GM12878 (cell line): ENCODE measurements at regions not wholly inside any gene's neighbourhood (a gene's known extent, or its start where the extent isn't known, plus 50 kb on each side); places are given as distances from the start of the nearest gene placed in this dataset.

Experiments
- ATAC-seq: fragments of 200-7000 bp; cut with Tn5 transposase; 3 replicates; pipeline ENCODE4 v1.9.1; 2020; ENCODE audit warnings: mild to moderate bottlenecking, moderate library complexity
- BruUV-seq: library from RNA; stranded (reverse); fragments of 400-500 nt; replicated peaks from 2 replicates; lab custom pipeline; 2021; lab: Mats Ljungman, UMichigan
- CTCF ChIA-PET: fragments of 300-600 bp; sonication (Branson Sonifier 250); formaldehyde crosslinking; extraction: SDS; loops from one replicate; lab custom pipeline; 2021; ENCODE audit warnings: inconsistent platforms; lab: Yijun Ruan, JAX
- POLR2A ChIA-PET: fragments of 350-600 bp; formaldehyde crosslinking; extraction: SDS; loops from one replicate; lab custom pipeline; 2021; ENCODE audit warnings: inconsistent platforms; lab: Charles Lee
- RAD21 ChIA-PET: fragments of 300-600 bp; sonication (Branson Sonifier 250); formaldehyde crosslinking; loops from one replicate; lab custom pipeline; 2023; ENCODE audit warnings: antibody characterized with exemption; ENCODE audit not compliant: unreplicated experiment; lab: Charles Lee
- SMC1A ChIA-PET: fragments of 300-600 bp; sonication (Branson Sonifier 250); formaldehyde crosslinking; loops from one replicate; lab custom pipeline; 2023; ENCODE audit not compliant: unreplicated experiment, uncharacterized antibody; lab: Charles Lee
- DNase-seq: peaks from one replicate; pipeline ENCODE4 v3.0.0-alpha.2; 2011; ENCODE audit warnings: low read depth, low spot score
- FAIRE-seq: peaks from 3 replicates; lab custom pipeline; 2011; peaks lifted over from hg19 to GRCh38; lab: Jason Lieb, UNC
- H2AFZ ChIP-seq: 2 replicates; pipeline ENCODE4 v1.6.0; 2011; ENCODE audit warnings: low read depth, low read length, control low read depth; ENCODE audit not compliant: control insufficient read depth
- H3K27ac ChIP-seq: 2 replicates; pipeline ENCODE4 v1.5.1; 2011; ENCODE audit warnings: control low read depth; ENCODE audit not compliant: control insufficient read depth, insufficient read depth
- H3K27me3 ChIP-seq, 2 experiments: replicated peaks in 1 of 2; 2 replicates each; pipeline versions ENCODE4 v1.6.0 to v1.6.1; 2011; ENCODE audit warnings: low read length in 1 of 2; ENCODE audit not compliant: control insufficient read depth in 2 of 2, insufficient read depth in 2 of 2
- H3K36me3 ChIP-seq, 2 experiments: 2 replicates each; pipeline ENCODE4 v1.5.1; 2011; ENCODE audit warnings: low read length in 1 of 2; ENCODE audit not compliant: control insufficient read depth in 2 of 2, insufficient read depth in 2 of 2
- H3K4me1 ChIP-seq: 2 replicates; pipeline ENCODE4 v1.6.1; 2011; ENCODE audit warnings: mild to moderate bottlenecking, low read length, moderate library complexity, mixed read lengths; ENCODE audit not compliant: control insufficient read depth, insufficient read depth
- H3K4me2 ChIP-seq: 2 replicates; pipeline ENCODE4 v1.6.0; 2011; ENCODE audit warnings: control low read depth; ENCODE audit not compliant: control insufficient read depth, insufficient read depth
- H3K4me3 ChIP-seq: fragments of 200-600 bp; sonication (generic); 2 replicates; pipeline ENCODE4 v1.5.1; 2016
- H3K79me2 ChIP-seq: 2 replicates; pipeline ENCODE4 v1.6.0; 2011; ENCODE audit warnings: low read length; ENCODE audit not compliant: control insufficient read depth, insufficient read depth
- H3K9ac ChIP-seq: 2 replicates; pipeline ENCODE4 v1.8.0; 2011; ENCODE audit warnings: low read length, control low read depth, mixed read lengths; ENCODE audit not compliant: control insufficient read depth, insufficient read depth
- H3K9me3 ChIP-seq: replicated peaks from 3 replicates; pipeline ENCODE4 v1.5.1; 2011; ENCODE audit warnings: mild to moderate bottlenecking, low read length; ENCODE audit not compliant: control insufficient read depth, insufficient read depth
- H4K20me1 ChIP-seq: 2 replicates; pipeline ENCODE4 v1.6.0; 2011; ENCODE audit not compliant: control insufficient read depth, insufficient read depth
- CREM ChIP-seq: IDR thresholded peaks from 2 replicates; pipeline ENCODE4 v1.6.1; 2014; ENCODE audit warnings: antibody characterized with exemption, low read depth
- IKZF1 ChIP-seq: fragments of 450-650 bp; conservative IDR thresholded peaks from 2 replicates; pipeline ENCODE4 v1.6.1; 2017; ENCODE audit warnings: antibody characterized with exemption, mild to moderate bottlenecking
- WGBS: methylation state at CpG from one replicate; pipeline ENCODE4 v1.1.6; 2016; ENCODE audit warnings: low lambda C conversion rate; ENCODE audit not compliant: insufficient replicate concordance, insufficient coverage; ENCODE audit errors: missing lambda C conversion rate; 5-methylcytosine and 5-hydroxymethylcytosine counted together
- in situ Hi-C: fragments of 300-500 bp; cut with MboI; formaldehyde crosslinking; loops from 9 replicates; pipeline ENCODE4 v1.14.3; 2018; ENCODE audit warnings: mixed read lengths
- intact Hi-C: fragments of 100-400 bp; cut with micrococcal nuclease; formaldehyde crosslinking; loops from one replicate; pipeline ENCODE4 v1.14.2; 2022; ENCODE audit not compliant: unreplicated experiment
- TF ChIP-seq, protein P1 (sequence below): fragments of 450-650 bp; IDR thresholded peaks from 2 replicates; pipeline ENCODE4 v1.6.1; 2017; ENCODE audit warnings: mild to moderate bottlenecking, moderate library complexity

DNA sequence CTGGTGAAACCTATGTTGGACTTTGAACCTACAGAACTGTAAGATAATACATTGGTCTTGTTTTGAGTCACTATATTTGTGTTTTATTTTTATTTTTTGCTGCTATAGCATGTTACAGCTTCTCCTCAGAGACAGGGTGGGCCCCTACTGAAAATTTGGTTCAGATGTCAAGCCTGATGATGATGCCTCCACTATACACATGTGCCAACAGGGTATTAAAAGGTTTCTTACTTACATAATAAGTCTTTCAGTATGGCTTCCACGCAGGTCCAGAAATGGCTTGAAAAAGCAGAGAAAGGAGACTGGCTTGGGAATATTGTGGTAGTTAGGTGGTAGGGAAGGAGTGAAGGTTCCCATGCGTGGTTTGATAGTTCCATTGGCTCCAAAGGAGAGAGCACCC is 52.9 kb upstream of the ELAC2 start:
- ChIA-PET RAD21 (no interaction called here), POLR2A (no interaction called here), SMC1A (interaction anchor here (1.0 kb wide), 1 partner anchor 14 kb away, joined by 4 read pairs; no protein-coding TSS in a partner anchor), CTCF (interaction anchor here (0.6 to 1.4 kb wide), 2 partner anchors 21 to 52 kb away, joined by 3 to 4 read pairs; partner anchors contain the start of gene ELAC2)
- DNase-seq (no peak), ATAC-seq (no peak; the same call in 2 of the 3 replicates), FAIRE-seq (no peak)
- BruUV-seq = no TSS peak
- no peak overlapping the region for H3K4me3 ChIP-seq
- H3K9ac ChIP-seq = no peak overlapping the region
- no peaks in the 10 kb centered on the region for H4K20me1 ChIP-seq
- H3K4me1 ChIP-seq = no peaks in the 10 kb centered on the region
- intact Hi-C loops (no loop called here), in situ Hi-C loops (no loop called here)
- H2AFZ ChIP-seq = no peak overlapping the region
- H3K9me3 ChIP-seq = no peaks in the 10 kb centered on the region
- H3K4me2 ChIP-seq = no peak overlapping the region
- H3K27ac ChIP-seq = no peak overlapping the region
- H3K27me3 ChIP-seq = no peaks in the 10 kb centered on the region
- H3K79me2 ChIP-seq = no peaks in the 10 kb centered on the region
- H3K36me3 ChIP-seq = no peaks in the 10 kb centered on the region
- no peak for TF ChIP-seq CREM
- TF ChIP-seq IKZF1 = no peak
- TF ChIP-seq, protein P1, sequence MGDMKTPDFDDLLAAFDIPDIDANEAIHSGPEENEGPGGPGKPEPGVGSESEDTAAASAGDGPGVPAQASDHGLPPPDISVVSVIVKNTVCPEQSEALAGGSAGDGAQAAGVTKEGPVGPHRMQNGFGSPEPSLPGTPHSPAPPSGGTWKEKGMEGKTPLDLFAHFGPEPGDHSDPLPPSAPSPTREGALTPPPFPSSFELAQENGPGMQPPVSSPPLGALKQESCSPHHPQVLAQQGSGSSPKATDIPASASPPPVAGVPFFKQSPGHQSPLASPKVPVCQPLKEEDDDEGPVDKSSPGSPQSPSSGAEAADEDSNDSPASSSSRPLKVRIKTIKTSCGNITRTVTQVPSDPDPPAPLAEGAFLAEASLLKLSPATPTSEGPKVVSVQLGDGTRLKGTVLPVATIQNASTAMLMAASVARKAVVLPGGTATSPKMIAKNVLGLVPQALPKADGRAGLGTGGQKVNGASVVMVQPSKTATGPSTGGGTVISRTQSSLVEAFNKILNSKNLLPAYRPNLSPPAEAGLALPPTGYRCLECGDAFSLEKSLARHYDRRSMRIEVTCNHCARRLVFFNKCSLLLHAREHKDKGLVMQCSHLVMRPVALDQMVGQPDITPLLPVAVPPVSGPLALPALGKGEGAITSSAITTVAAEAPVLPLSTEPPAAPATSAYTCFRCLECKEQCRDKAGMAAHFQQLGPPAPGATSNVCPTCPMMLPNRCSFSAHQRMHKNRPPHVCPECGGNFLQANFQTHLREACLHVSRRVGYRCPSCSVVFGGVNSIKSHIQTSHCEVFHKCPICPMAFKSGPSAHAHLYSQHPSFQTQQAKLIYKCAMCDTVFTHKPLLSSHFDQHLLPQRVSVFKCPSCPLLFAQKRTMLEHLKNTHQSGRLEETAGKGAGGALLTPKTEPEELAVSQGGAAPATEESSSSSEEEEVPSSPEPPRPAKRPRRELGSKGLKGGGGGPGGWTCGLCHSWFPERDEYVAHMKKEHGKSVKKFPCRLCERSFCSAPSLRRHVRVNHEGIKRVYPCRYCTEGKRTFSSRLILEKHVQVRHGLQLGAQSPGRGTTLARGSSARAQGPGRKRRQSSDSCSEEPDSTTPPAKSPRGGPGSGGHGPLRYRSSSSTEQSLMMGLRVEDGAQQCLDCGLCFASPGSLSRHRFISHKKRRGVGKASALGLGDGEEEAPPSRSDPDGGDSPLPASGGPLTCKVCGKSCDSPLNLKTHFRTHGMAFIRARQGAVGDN = peak; percentile 61; the same call in 1 of the 2 replicates
- 0% methylated on average over 2 of the region's 2 CpGs for WGBS
